ENCODE measurements at regions not wholly inside any gene's neighbourhood (a gene's known extent, or its start where the extent isn't known, plus 50 kb on each side); places are given as distances from the start of the nearest gene placed in this dataset.
"Not testable (repeated sequence)": the region's sequence is repeated elsewhere in the genome, so short reads cannot be mapped to it uniquely, and the experiment has no call there.

DNA sequence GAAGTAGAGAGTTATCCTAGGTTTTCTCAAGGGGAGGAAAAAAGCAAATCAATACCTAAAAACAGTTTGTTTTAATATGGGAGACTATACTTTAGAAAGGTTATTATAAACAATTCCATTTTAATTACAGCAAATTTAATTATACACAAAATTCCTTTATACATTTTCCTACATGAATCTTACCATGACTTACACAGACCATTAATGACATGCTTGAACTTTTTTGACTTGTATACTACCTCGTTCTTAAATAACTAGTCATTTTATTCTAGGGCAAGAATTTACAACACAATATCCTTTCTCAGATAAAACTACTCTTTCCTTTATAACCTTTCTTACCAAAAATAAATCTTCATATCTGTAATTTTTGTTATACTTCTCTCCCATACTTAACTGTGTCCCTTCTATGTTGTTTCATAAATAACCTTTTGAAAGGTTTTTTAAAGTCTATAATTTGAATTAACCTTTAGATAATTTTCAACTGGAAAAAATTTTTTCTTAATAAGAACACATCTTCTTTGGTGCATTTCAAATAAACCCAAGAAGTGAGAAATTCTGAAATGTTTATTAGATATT, 729.4 kb downstream of the TENT5A start:
- Mint-ChIP-seq H3K36me3 (ENCODE audit: insufficient read depth, unreplicated experiment) (no peaks in the 10 kb centered on the region), H3K27me3 (ENCODE audit: unreplicated experiment) (no peaks in the 10 kb centered on the region), H3K4me1 (ENCODE audit: low read depth, unreplicated experiment) (no peaks in the 10 kb centered on the region), H3K9me3 (ENCODE audit: low read depth, unreplicated experiment) (peaks cover 5% of the 10 kb centered on the region), H3K4me3 (ENCODE audit: low read depth, unreplicated experiment) (no peak overlapping the region), H3K27ac (ENCODE audit: unreplicated experiment) (no peak overlapping the region)
- TF ChIP-seq, protein P1, sequence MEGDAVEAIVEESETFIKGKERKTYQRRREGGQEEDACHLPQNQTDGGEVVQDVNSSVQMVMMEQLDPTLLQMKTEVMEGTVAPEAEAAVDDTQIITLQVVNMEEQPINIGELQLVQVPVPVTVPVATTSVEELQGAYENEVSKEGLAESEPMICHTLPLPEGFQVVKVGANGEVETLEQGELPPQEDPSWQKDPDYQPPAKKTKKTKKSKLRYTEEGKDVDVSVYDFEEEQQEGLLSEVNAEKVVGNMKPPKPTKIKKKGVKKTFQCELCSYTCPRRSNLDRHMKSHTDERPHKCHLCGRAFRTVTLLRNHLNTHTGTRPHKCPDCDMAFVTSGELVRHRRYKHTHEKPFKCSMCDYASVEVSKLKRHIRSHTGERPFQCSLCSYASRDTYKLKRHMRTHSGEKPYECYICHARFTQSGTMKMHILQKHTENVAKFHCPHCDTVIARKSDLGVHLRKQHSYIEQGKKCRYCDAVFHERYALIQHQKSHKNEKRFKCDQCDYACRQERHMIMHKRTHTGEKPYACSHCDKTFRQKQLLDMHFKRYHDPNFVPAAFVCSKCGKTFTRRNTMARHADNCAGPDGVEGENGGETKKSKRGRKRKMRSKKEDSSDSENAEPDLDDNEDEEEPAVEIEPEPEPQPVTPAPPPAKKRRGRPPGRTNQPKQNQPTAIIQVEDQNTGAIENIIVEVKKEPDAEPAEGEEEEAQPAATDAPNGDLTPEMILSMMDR (IDR thresholded peaks at IDR 0.05; ENCODE audit: unreplicated experiment): no peak
- DNase-seq: no peak
- intact Hi-C loops (cut with micrococcal nuclease; ENCODE audit: unreplicated experiment): no loop called here
- CTCF ChIA-PET: no interaction called here
- no TSS peak for BruUV-seq (replicated peaks)

DNA sequence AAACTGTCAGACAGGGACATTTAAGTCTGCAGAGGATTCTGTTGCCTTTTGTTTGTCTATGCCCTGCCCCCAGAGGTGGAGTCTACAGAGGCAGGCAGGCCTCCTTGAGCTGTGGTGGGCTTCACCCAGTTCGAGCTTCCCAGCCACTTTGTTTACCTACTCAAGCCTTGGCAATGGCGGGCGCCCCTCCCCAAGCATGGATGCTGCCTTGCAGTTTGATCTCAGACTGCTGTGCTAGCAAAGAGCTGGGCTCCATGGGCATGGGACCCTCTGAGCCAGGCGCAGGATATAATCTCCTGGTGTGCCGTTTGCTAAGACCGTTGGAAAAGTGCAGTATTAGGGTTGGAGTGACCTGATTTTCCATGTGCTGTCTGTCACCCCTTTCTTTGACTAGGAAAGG, 734.9 kb downstream of the TENT5A start:
- intact Hi-C loops (cut with micrococcal nuclease; ENCODE audit: unreplicated experiment); H3K36me3 Mint-ChIP-seq (ENCODE audit: insufficient read depth, unreplicated experiment); CTCF ChIA-PET; H3K4me3 Mint-ChIP-seq (ENCODE audit: low read depth, unreplicated experiment); H3K27ac Mint-ChIP-seq (ENCODE audit: unreplicated experiment); H3K27me3 Mint-ChIP-seq (ENCODE audit: unreplicated experiment); H3K4me1 Mint-ChIP-seq (ENCODE audit: low read depth, unreplicated experiment); DNase-seq; BruUV-seq (replicated peaks): not testable (repeated sequence)
- H3K9me3 Mint-ChIP-seq (ENCODE audit: low read depth, unreplicated experiment): peaks cover 13% of the 10 kb centered on the region

DNA sequence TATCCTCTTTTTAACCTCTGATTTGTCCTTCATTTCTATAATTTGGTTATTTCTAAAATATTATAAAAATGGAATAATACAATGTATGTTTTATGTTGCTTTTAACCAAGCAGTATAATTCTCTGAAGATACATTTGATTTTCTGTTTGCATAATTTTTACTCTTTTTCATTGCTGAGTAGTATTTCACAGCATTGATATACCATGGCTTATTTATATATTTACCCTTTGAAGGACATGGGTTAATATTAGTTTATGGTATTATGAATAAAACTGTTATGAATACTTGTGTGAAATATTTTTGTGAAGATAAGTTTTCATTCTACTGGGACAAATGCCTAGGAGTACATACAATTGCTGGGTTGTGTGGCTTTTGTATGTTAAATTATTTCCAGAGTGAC, 748.6 kb downstream of the TENT5A start:
- H3K9me3 Mint-ChIP-seq (ENCODE audit: low read depth, unreplicated experiment): peaks cover 5% of the 10 kb centered on the region
- H3K4me3 Mint-ChIP-seq (ENCODE audit: low read depth, unreplicated experiment): no peak overlapping the region
- BruUV-seq (replicated peaks): no TSS peak
- no peaks in the 10 kb centered on the region for H3K36me3 Mint-ChIP-seq (ENCODE audit: insufficient read depth, unreplicated experiment)
- CTCF ChIA-PET: no interaction called here
- no peak for DNase-seq
- TF ChIP-seq, protein P1 (IDR thresholded peaks at IDR 0.05; ENCODE audit: unreplicated experiment): no peak
- no peaks in the 10 kb centered on the region for H3K4me1 Mint-ChIP-seq (ENCODE audit: low read depth, unreplicated experiment)
- no peak overlapping the region for H3K27ac Mint-ChIP-seq (ENCODE audit: unreplicated experiment)
- H3K27me3 Mint-ChIP-seq (ENCODE audit: unreplicated experiment): no peaks in the 10 kb centered on the region
- intact Hi-C loops (cut with micrococcal nuclease; ENCODE audit: unreplicated experiment): no loop called here

DNA sequence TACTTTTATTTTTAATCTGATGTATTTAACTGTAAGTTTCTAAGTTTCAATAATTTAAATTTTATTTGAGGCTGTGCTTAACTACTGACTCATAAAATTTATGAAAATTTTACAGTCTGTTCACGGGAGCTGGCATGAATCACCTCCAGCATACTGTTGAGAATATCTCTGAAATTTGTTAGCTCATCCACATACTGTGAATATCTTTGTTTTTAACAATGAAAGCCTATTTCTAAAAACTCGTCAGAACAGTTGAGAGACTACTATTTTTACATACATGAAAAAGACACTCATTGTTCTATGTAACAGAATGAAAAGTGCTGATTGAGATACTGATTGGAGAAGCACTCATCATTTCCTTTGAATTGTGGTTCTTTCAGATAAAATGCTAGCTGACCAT, 749.3 kb downstream of the TENT5A start:
- no peaks in the 10 kb centered on the region for H3K4me1 Mint-ChIP-seq (ENCODE audit: low read depth, unreplicated experiment)
- BruUV-seq (replicated peaks): no TSS peak
- no peaks in the 10 kb centered on the region for H3K27me3 Mint-ChIP-seq (ENCODE audit: unreplicated experiment)
- intact Hi-C loops (cut with micrococcal nuclease; ENCODE audit: unreplicated experiment): no loop called here
- H3K4me3 Mint-ChIP-seq (ENCODE audit: low read depth, unreplicated experiment): no peak overlapping the region
- no peak overlapping the region for H3K27ac Mint-ChIP-seq (ENCODE audit: unreplicated experiment)
- H3K36me3 Mint-ChIP-seq (ENCODE audit: insufficient read depth, unreplicated experiment): no peaks in the 10 kb centered on the region
- TF ChIP-seq, protein P1 (IDR thresholded peaks at IDR 0.05; ENCODE audit: unreplicated experiment): no peak
- DNase-seq: no peak
- CTCF ChIA-PET: no interaction called here
- H3K9me3 Mint-ChIP-seq (ENCODE audit: low read depth, unreplicated experiment): peaks cover 5% of the 10 kb centered on the region

DNA sequence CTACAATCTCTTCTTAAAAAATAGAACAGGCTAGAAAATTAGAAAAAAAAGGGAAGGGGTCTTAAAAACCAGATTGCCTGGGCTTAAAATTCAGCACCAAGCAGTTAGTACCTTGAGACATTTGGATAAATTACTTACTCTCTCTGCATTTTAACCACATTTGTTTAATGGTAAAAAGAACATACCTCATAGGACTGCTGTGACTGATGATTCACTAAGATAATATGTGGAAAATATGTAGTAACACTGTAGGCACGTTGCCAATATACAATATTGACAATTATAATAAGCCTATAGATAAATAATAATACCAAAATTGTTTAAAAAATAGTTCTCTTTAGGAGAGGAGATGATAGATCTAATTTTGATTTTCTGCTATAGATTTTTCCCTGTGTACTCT, 750.4 kb downstream of the TENT5A start:
- no TSS peak for BruUV-seq (replicated peaks)
- Mint-ChIP-seq H3K9me3 (ENCODE audit: low read depth, unreplicated experiment) (peaks cover 5% of the 10 kb centered on the region), H3K4me1 (ENCODE audit: low read depth, unreplicated experiment) (no peaks in the 10 kb centered on the region), H3K4me3 (ENCODE audit: low read depth, unreplicated experiment) (no peak overlapping the region), H3K27ac (ENCODE audit: unreplicated experiment) (no peak overlapping the region), H3K27me3 (ENCODE audit: unreplicated experiment) (no peaks in the 10 kb centered on the region), H3K36me3 (ENCODE audit: insufficient read depth, unreplicated experiment) (no peaks in the 10 kb centered on the region)
- intact Hi-C loops (cut with micrococcal nuclease; ENCODE audit: unreplicated experiment): no loop called here
- TF ChIP-seq, protein P1 (IDR thresholded peaks at IDR 0.05; ENCODE audit: unreplicated experiment): no peak
- no peak for DNase-seq
- CTCF ChIA-PET: no interaction called here

All from Calu3 (cell line).